ENCODE measurements at regions not wholly inside any gene's neighbourhood (a gene's known extent, or its start where the extent isn't known, plus 50 kb on each side); places are given as distances from the start of the nearest gene placed in this dataset.

- Histone ChIP-seq H3K36me3 (ENCODE audit: insufficient read depth) (no peaks in the 10 kb centered on the region), H3K4me3 (no peak overlapping the region), H3F3A (replicated peaks; ENCODE audit: low read depth) (no peaks in the 10 kb centered on the region), H3K9me2 (ENCODE audit: insufficient read depth) (no peaks in the 10 kb centered on the region), H4K20me1 (replicated peaks; ENCODE audit: insufficient read depth) (no peaks in the 10 kb centered on the region), H3K4me1 (ENCODE audit: insufficient read depth) (no peaks in the 10 kb centered on the region), H3K4me2 (no peak overlapping the region), H3K79me2 (replicated peaks; ENCODE audit: insufficient read depth) (no peaks in the 10 kb centered on the region), H3K27ac (ENCODE audit: low read depth) (no peak overlapping the region), H3K27me3 (ENCODE audit: insufficient read depth) (no peaks in the 10 kb centered on the region), H2AFZ (no peak overlapping the region)
- Mint-ChIP-seq H3K4me3 (no peak overlapping the region), H3K27ac (no peak overlapping the region), H3K9me3 (no peaks in the 10 kb centered on the region), H3K36me3 (ENCODE audit: low read depth) (no peaks in the 10 kb centered on the region; the same call in 2 of the 3 replicates), H3K27me3 (ENCODE audit: insufficient read depth, low read depth, poor library complexity) (no peaks in the 10 kb centered on the region), H3K4me1 (no peaks in the 10 kb centered on the region)
- ATAC-seq: no peak
- DNase-seq (ENCODE audit: low spot score): no peak
- TF ChIP-seq EZH2phosphoT487 (IDR thresholded peaks at IDR 0.05; ENCODE audit: unreplicated experiment) (no peak), JUNB (IDR thresholded peaks at IDR 0.05; ENCODE audit: unreplicated experiment) (no peak)
These were observed 1162.8 kb upstream of the PRKX start for GRCh38 chrX:4876268-4876667.

DNA sequence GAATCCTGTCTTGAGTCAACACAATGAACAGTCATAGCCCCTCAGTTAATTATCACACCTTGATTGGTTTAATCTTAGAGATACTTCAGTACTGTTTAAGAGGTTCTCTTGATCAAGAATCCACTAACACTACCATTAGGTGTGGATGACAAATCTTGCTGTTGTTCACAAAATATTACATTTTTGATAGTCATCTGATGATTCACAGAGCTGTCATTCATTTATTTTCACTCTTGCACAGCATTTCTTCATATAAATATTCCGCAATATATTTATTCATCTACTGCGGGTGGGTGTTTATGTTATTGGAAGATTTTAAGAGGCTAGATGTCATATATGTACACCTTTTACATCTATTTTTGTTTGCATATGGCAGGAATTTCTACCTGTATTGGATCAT is 1138.1 kb upstream of the PRKX start:
- Histone ChIP-seq H3K9me2 (ENCODE audit: insufficient read depth) (no peaks in the 10 kb centered on the region), H3K27ac (ENCODE audit: low read depth) (no peak overlapping the region), H4K20me1 (replicated peaks; ENCODE audit: insufficient read depth) (no peaks in the 10 kb centered on the region), H3K4me1 (ENCODE audit: insufficient read depth) (no peaks in the 10 kb centered on the region), H3K4me2 (no peak overlapping the region), H3F3A (replicated peaks; ENCODE audit: low read depth) (no peaks in the 10 kb centered on the region), H2AFZ (no peak overlapping the region), H3K36me3 (ENCODE audit: insufficient read depth) (no peaks in the 10 kb centered on the region), H3K79me2 (replicated peaks; ENCODE audit: insufficient read depth) (no peaks in the 10 kb centered on the region), H3K4me3 (no peak overlapping the region), H3K27me3 (ENCODE audit: insufficient read depth) (no peaks in the 10 kb centered on the region)
- Mint-ChIP-seq H3K36me3 (ENCODE audit: low read depth) (no peaks in the 10 kb centered on the region), H3K9me3 (no peaks in the 10 kb centered on the region), H3K4me3 (no peak overlapping the region), H3K4me1 (no peaks in the 10 kb centered on the region), H3K27me3 (ENCODE audit: insufficient read depth, low read depth, poor library complexity) (no peaks in the 10 kb centered on the region), H3K27ac (no peak overlapping the region)
- ATAC-seq (no peak), DNase-seq (ENCODE audit: low spot score) (no peak)
- TF ChIP-seq CREB1 (CRISPR knock-in tag; IDR thresholded peaks at IDR 0.05; ENCODE audit: low read depth): no peak
- TF ChIP-seq NANOG (IDR thresholded peaks at IDR 0.05; ENCODE audit: borderline replicate concordance): no peak
- TF ChIP-seq ZNF462 (CRISPR knock-in tag; IDR thresholded peaks at IDR 0.05): no peak
- no peak for TF ChIP-seq ZNF114 (CRISPR knock-in tag; IDR thresholded peaks at IDR 0.05)
- TF ChIP-seq, protein P1, sequence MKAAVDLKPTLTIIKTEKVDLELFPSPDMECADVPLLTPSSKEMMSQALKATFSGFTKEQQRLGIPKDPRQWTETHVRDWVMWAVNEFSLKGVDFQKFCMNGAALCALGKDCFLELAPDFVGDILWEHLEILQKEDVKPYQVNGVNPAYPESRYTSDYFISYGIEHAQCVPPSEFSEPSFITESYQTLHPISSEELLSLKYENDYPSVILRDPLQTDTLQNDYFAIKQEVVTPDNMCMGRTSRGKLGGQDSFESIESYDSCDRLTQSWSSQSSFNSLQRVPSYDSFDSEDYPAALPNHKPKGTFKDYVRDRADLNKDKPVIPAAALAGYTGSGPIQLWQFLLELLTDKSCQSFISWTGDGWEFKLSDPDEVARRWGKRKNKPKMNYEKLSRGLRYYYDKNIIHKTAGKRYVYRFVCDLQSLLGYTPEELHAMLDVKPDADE (IDR thresholded peaks at IDR 0.05): no peak
- no peak for TF ChIP-seq JUNB (IDR thresholded peaks at IDR 0.05; ENCODE audit: unreplicated experiment)
- TF ChIP-seq EZH2phosphoT487 (IDR thresholded peaks at IDR 0.05; ENCODE audit: unreplicated experiment): no peak
- no peak for TF ChIP-seq ZNF331 (CRISPR knock-in tag; IDR thresholded peaks at IDR 0.05; ENCODE audit: low read depth)
- TF ChIP-seq STAT1 (IDR thresholded peaks at IDR 0.05; ENCODE audit: unreplicated experiment): no peak
- TF ChIP-seq EZH2 (IDR thresholded peaks at IDR 0.05; ENCODE audit: low read depth, unreplicated experiment): no peak
- no peak for TF ChIP-seq CTCF (conservative IDR thresholded peaks at IDR 0.05; ENCODE audit: low read depth in 2 of 2)
